ENCODE measurements at regions not wholly inside any gene's neighbourhood (a gene's known extent, or its start where the extent isn't known, plus 50 kb on each side); places are given as distances from the start of the nearest gene placed in this dataset.

- no peak for TF ChIP-seq CTCF (IDR thresholded peaks at IDR 0.05; ENCODE audit: insufficient read depth, low read length, poor library complexity, severe bottlenecking)
- TF ChIP-seq EZH2phosphoT487 (conservative IDR thresholded peaks at IDR 0.05; ENCODE audit: low read length) = no peak
These were observed 328.5 kb upstream of the FANCL start for GRCh38 chr2:58569475-58570185.
